ENCODE measurements at regions not wholly inside any gene's neighbourhood (a gene's known extent, or its start where the extent isn't known, plus 50 kb on each side); places are given as distances from the start of the nearest gene placed in this dataset.
"Not testable (repeated sequence)": the region's sequence is repeated elsewhere in the genome, so short reads cannot be mapped to it uniquely, and the experiment has no call there.

GRCh38 chr17:52647411-52647810 is 488.9 kb upstream of the CA10 start:
- Mint-ChIP-seq H3K4me1 (no peaks in the 10 kb centered on the region), H3K9me3 (peaks cover 4 to 7% of the 10 kb centered on the region in 2 donors), H3K27ac (no peak overlapping the region), H3K36me3 (no peaks in the 10 kb centered on the region), H3K27me3 (no peaks in the 10 kb centered on the region), H3K4me3 (no peak overlapping the region)
- ATAC-seq (replicated peaks) (no peak), DNase-seq (no peak)

- Mint-ChIP-seq H3K27me3 (no peaks in the 10 kb centered on the region), H3K4me3 (no peak overlapping the region), H3K9me3 (peaks cover 5 to 8% of the 10 kb centered on the region in 2 donors), H3K4me1 (no peaks in the 10 kb centered on the region), H3K27ac (no peak overlapping the region), H3K36me3 (no peaks in the 10 kb centered on the region)
- ATAC-seq (replicated peaks) (no peak), DNase-seq (no peak)
These were observed 477.9 kb upstream of the CA10 start for GRCh38 chr17:52636443-52636842.

- Mint-ChIP-seq H3K4me3 (no peak overlapping the region), H3K27me3 (no peaks in the 10 kb centered on the region), H3K4me1 (no peaks in the 10 kb centered on the region), H3K36me3 (no peaks in the 10 kb centered on the region), H3K9me3 (peaks cover 3 to 6% of the 10 kb centered on the region in 2 donors), H3K27ac (no peak overlapping the region)
- no peak for ATAC-seq (replicated peaks)
- DNase-seq = no peak
These were observed 448.1 kb upstream of the CA10 start for GRCh38 chr17:52606590-52606989.

GRCh38 chr17:52606098-52606497 is 447.6 kb upstream of the CA10 start:
- H3K27me3 Mint-ChIP-seq = no peaks in the 10 kb centered on the region
- H3K9me3 Mint-ChIP-seq = peaks cover 3 to 6% of the 10 kb centered on the region in 2 donors
- ATAC-seq (replicated peaks) = no peak
- no peak overlapping the region for H3K4me3 Mint-ChIP-seq
- DNase-seq = no peak
- H3K4me1 Mint-ChIP-seq = no peaks in the 10 kb centered on the region
- no peaks in the 10 kb centered on the region for H3K36me3 Mint-ChIP-seq
- no peak overlapping the region for H3K27ac Mint-ChIP-seq

- Mint-ChIP-seq H3K27me3 (no peaks in the 10 kb centered on the region), H3K27ac (no peak overlapping the region), H3K4me1 (no peaks in the 10 kb centered on the region), H3K36me3 (no peaks in the 10 kb centered on the region), H3K4me3 (no peak overlapping the region), H3K9me3 (peaks cover 3 to 6% of the 10 kb centered on the region in 2 donors)
- ATAC-seq (replicated peaks) (no peak), DNase-seq (no peak)
These were observed 445.6 kb upstream of the CA10 start for GRCh38 chr17:52604105-52604504.

GRCh38 chr17:52597452-52598215 is 439.1 kb upstream of the CA10 start:
- not testable (repeated sequence) for H3K27ac Mint-ChIP-seq; DNase-seq; H3K36me3 Mint-ChIP-seq; H3K27me3 Mint-ChIP-seq; H3K4me3 Mint-ChIP-seq; ATAC-seq (replicated peaks); H3K9me3 Mint-ChIP-seq; H3K4me1 Mint-ChIP-seq

GRCh38 chr17:52594516-52594915 is 436.0 kb upstream of the CA10 start:
- Mint-ChIP-seq H3K9me3 (peaks cover 11 to 13% of the 10 kb centered on the region in 2 donors), H3K4me3 (no peak overlapping the region), H3K4me1 (no peaks in the 10 kb centered on the region), H3K27me3 (no peaks in the 10 kb centered on the region), H3K27ac (no peak overlapping the region), H3K36me3 (no peaks in the 10 kb centered on the region)
- DNase-seq (no peak), ATAC-seq (replicated peaks) (no peak)

- ATAC-seq (replicated peaks) = peak in 1 of 2 donors; percentile 10
- Mint-ChIP-seq H3K36me3 (no peaks in the 10 kb centered on the region), H3K27ac (no peak overlapping the region), H3K27me3 (no peaks in the 10 kb centered on the region), H3K4me1 (no peaks in the 10 kb centered on the region), H3K9me3 (peaks cover 0 to 9% of the 10 kb centered on the region in 2 donors), H3K4me3 (no peak overlapping the region)
- no peak for DNase-seq
These were observed 388.5 kb upstream of the CA10 start for GRCh38 chr17:52546990-52547389.

- no peak overlapping the region for H3K27ac Mint-ChIP-seq
- peak in 1 of 2 donors; percentile 2 for ATAC-seq (replicated peaks)
- no peak overlapping the region for H3K4me3 Mint-ChIP-seq
- no peak for DNase-seq
- peaks cover 0 to 11% of the 10 kb centered on the region in 2 donors for H3K9me3 Mint-ChIP-seq
- H3K36me3 Mint-ChIP-seq = no peaks in the 10 kb centered on the region
- no peaks in the 10 kb centered on the region for H3K4me1 Mint-ChIP-seq
- no peaks in the 10 kb centered on the region for H3K27me3 Mint-ChIP-seq
These were observed 388.0 kb upstream of the CA10 start for GRCh38 chr17:52546493-52546892.

GRCh38 chr17:52537421-52537820 is 378.9 kb upstream of the CA10 start:
- ATAC-seq (replicated peaks) (no peak), DNase-seq (no peak)
- Mint-ChIP-seq H3K27me3 (no peaks in the 10 kb centered on the region), H3K36me3 (no peaks in the 10 kb centered on the region), H3K9me3 (peaks cover 0 to 4% of the 10 kb centered on the region in 2 donors), H3K4me3 (no peak overlapping the region), H3K4me1 (no peaks in the 10 kb centered on the region), H3K27ac (no peak overlapping the region)

GRCh38 chr17:52536489-52536888 is 378.0 kb upstream of the CA10 start:
- DNase-seq (no peak), ATAC-seq (replicated peaks) (no peak)
- H3K27ac Mint-ChIP-seq = no peak overlapping the region
- no peaks in the 10 kb centered on the region for H3K36me3 Mint-ChIP-seq
- H3K9me3 Mint-ChIP-seq = peaks cover 0 to 1% of the 10 kb centered on the region in 2 donors
- H3K4me3 Mint-ChIP-seq = no peak overlapping the region
- no peaks in the 10 kb centered on the region for H3K4me1 Mint-ChIP-seq
- no peaks in the 10 kb centered on the region for H3K27me3 Mint-ChIP-seq

- Mint-ChIP-seq H3K9me3 (peaks cover 0 to 1% of the 10 kb centered on the region in 2 donors), H3K36me3 (no peaks in the 10 kb centered on the region), H3K4me3 (no peak overlapping the region), H3K4me1 (no peaks in the 10 kb centered on the region), H3K27me3 (no peaks in the 10 kb centered on the region), H3K27ac (no peak overlapping the region)
- no peak for ATAC-seq (replicated peaks)
- DNase-seq = no peak
These were observed 373.9 kb upstream of the CA10 start for GRCh38 chr17:52532373-52532772.

- Mint-ChIP-seq H3K27me3 (no peaks in the 10 kb centered on the region), H3K36me3 (no peaks in the 10 kb centered on the region), H3K4me3 (no peak overlapping the region), H3K27ac (no peak overlapping the region), H3K4me1 (no peaks in the 10 kb centered on the region), H3K9me3 (peaks cover 0 to 2% of the 10 kb centered on the region in 2 donors)
- ATAC-seq (replicated peaks) (no peak), DNase-seq (no peak)
These were observed 365.7 kb upstream of the CA10 start for GRCh38 chr17:52524096-52524637.

GRCh38 chr17:52517176-52517575 is 358.7 kb upstream of the CA10 start:
- Mint-ChIP-seq H3K4me1 (no peaks in the 10 kb centered on the region), H3K27ac (no peak overlapping the region), H3K9me3 (peaks cover 0 to 3% of the 10 kb centered on the region in 2 donors), H3K4me3 (no peak overlapping the region), H3K36me3 (no peaks in the 10 kb centered on the region), H3K27me3 (no peaks in the 10 kb centered on the region)
- DNase-seq (no peak), ATAC-seq (replicated peaks) (no peak)

GRCh38 chr17:52515927-52516326 is 357.4 kb upstream of the CA10 start:
- Mint-ChIP-seq H3K4me1 (no peaks in the 10 kb centered on the region), H3K27me3 (no peaks in the 10 kb centered on the region), H3K27ac (no peak overlapping the region), H3K36me3 (no peaks in the 10 kb centered on the region), H3K9me3 (peaks cover 0 to 3% of the 10 kb centered on the region in 2 donors), H3K4me3 (no peak overlapping the region)
- ATAC-seq (replicated peaks) = no peak
- no peak for DNase-seq
